ENCODE measurements at regions not wholly inside any gene's neighbourhood (a gene's known extent, or its start where the extent isn't known, plus 50 kb on each side); places are given as distances from the start of the nearest gene placed in this dataset.
A peak's percentile ranks its signal among the peaks of the same experiment; 100 is the strongest.

GRCh38 chr13:63517371-63517770, 2101.7 kb upstream of the PCDH20 start:
- TF ChIP-seq POLR2AphosphoS5 (IDR thresholded peaks at IDR 0.05; ENCODE audit: borderline replicate concordance, low read depth, low read length) (peak; percentile 69; the same call in 1 of the 2 replicates), EZH2 (IDR thresholded peaks at IDR 0.05) (no peak)
